SK-N-SH (cell line): ENCODE measurements at regions not wholly inside any gene's neighbourhood (a gene's known extent, or its start where the extent isn't known, plus 50 kb on each side); places are given as distances from the start of the nearest gene placed in this dataset.

Experiments
- CTCF ChIA-PET: fragments of 300-600, 350-600 bp; formaldehyde crosslinking; extraction: SDS; loops from one replicate; lab custom pipeline; 2021; lab: Yijun Ruan, JAX
- POLR2A ChIA-PET: fragments of 350-600 bp; sonication (Branson Sonifier 250); formaldehyde crosslinking; extraction: SDS; loops from one replicate; lab custom pipeline; 2020; ENCODE audit warnings: antibody characterized with exemption, inconsistent platforms; lab: Yijun Ruan, JAX
- DNase-seq: peaks from one replicate; pipeline ENCODE4 v3.0.0; 2012
- H2AFZ ChIP-seq: fragments of 200-600 bp; sonication (generic); 2 replicates; pipeline ENCODE4 v1.8.1; 2016; ENCODE audit warnings: antibody characterized with exemption, mild to moderate bottlenecking, low read depth
- H3F3A ChIP-seq: fragments of 200-600 bp; sonication (generic); replicated peaks from 2 replicates; pipeline ENCODE3; 2016; ENCODE audit warnings: antibody characterized with exemption, mild to moderate bottlenecking; ENCODE audit not compliant: insufficient read depth
- H3K27ac ChIP-seq, 2 experiments: fragments of 200-500 bp in 1 of 2; fragments of 200-600 bp in 1 of 2; sonication (Bioruptor generic) in 1 of 2; sonication (generic), shearing (Covaris generic) in 1 of 2; 2 replicates each; pipeline versions ENCODE4 v1.5.1 to v1.6.1; 2014 to 2016; ENCODE audit warnings: low read depth in 2 of 2, inconsistent platforms in 1 of 2, low read length in 1 of 2, mild to moderate bottlenecking in 1 of 2, mixed read lengths in 1 of 2
- H3K27me3 ChIP-seq: fragments of 200-600 bp; sonication (generic), shearing (Covaris generic); 2 replicates; pipeline ENCODE4 v1.6.1; 2016; ENCODE audit warnings: mixed run types; ENCODE audit not compliant: insufficient read depth
- H3K36me3 ChIP-seq, 2 experiments: fragments of 200-500 bp in 1 of 2; fragments of 200-600 bp in 1 of 2; sonication (Bioruptor generic) in 1 of 2; sonication (generic) in 1 of 2; replicated peaks in 1 of 2; 2 replicates each; pipeline versions ENCODE3 to v1.5.1; 2014 to 2016; ENCODE audit warnings: low read length in 1 of 2, mild to moderate bottlenecking in 1 of 2; ENCODE audit not compliant: insufficient read depth in 2 of 2, control insufficient read depth in 1 of 2
- H3K4me1 ChIP-seq, 2 experiments: fragments of 200-500 bp in 1 of 2; fragments of 200-600 bp in 1 of 2; sonication (Bioruptor generic) in 1 of 2; sonication (generic), shearing (Covaris generic) in 1 of 2; 2 replicates each; pipeline versions ENCODE4 v1.5.1 to v1.6.1; 2014 to 2016; ENCODE audit warnings: low read depth in 1 of 2, low read length in 1 of 2, mixed run types in 1 of 2; ENCODE audit not compliant: insufficient read depth in 2 of 2, control insufficient read depth in 1 of 2
- H3K4me2 ChIP-seq: fragments of 200-600 bp; sonication (generic), shearing (Covaris generic); 2 replicates; pipeline ENCODE4 v1.6.1; 2017; ENCODE audit warnings: mixed run types
- H3K4me3 ChIP-seq, 2 experiments: fragments of 200-500 bp in 1 of 2; fragments of 200-600 bp in 1 of 2; sonication (Bioruptor generic) in 1 of 2; sonication (generic), shearing (Covaris generic) in 1 of 2; 2 replicates each; pipeline versions ENCODE4 v1.5.1 to v1.8.1; 2014 to 2016; ENCODE audit warnings: low read depth in 2 of 2, inconsistent platforms in 1 of 2, low read length in 1 of 2, mild to moderate bottlenecking in 1 of 2, mixed read lengths in 1 of 2, moderate library complexity in 1 of 2
- H3K79me2 ChIP-seq: fragments of 200-600 bp; sonication (generic); 2 replicates; pipeline ENCODE4 v1.8.1; 2017; ENCODE audit warnings: mild to moderate bottlenecking; ENCODE audit not compliant: insufficient read depth
- H3K9ac ChIP-seq: fragments of 200-600 bp; sonication (generic); 2 replicates; pipeline ENCODE4 v1.6.1; 2017; ENCODE audit warnings: mixed run types
- H3K9me2 ChIP-seq: fragments of 200-600 bp; sonication (generic); 2 replicates; pipeline ENCODE4 v1.6.1; 2017; ENCODE audit warnings: mixed run types
- H3K9me3 ChIP-seq: fragments of 200-600 bp; sonication (generic); 2 replicates; pipeline ENCODE4 v1.6.1; 2017; ENCODE audit warnings: mixed run types, mild to moderate bottlenecking, moderate library complexity
- H4K20me1 ChIP-seq: fragments of 200-600 bp; sonication (generic); 2 replicates; pipeline ENCODE4 v1.6.1; 2017; ENCODE audit warnings: mild to moderate bottlenecking, mixed run types; ENCODE audit not compliant: insufficient read depth
- CTCF ChIP-seq: fragments of 200-600 bp; sonication (generic); IDR thresholded peaks from 2 replicates; pipeline ENCODE4 v1.6.1; 2017; ENCODE audit warnings: antibody characterized with exemption, mild to moderate bottlenecking, moderate library complexity
- ELF1 ChIP-seq: IDR thresholded peaks from 2 replicates; pipeline ENCODE4 v1.4.0; 2012
- EZH2phosphoT487 ChIP-seq: fragments of 200-600 bp; sonication (generic); IDR thresholded peaks from 2 replicates; pipeline ENCODE4 v1.6.1; 2017; ENCODE audit warnings: low read depth, mixed run types, mild to moderate bottlenecking, antibody characterized with exemption, moderate library complexity, borderline replicate concordance
- FOSL2 ChIP-seq: IDR thresholded peaks from 2 replicates; pipeline ENCODE4 v1.4.0; 2012; ENCODE audit warnings: low read depth, mild to moderate bottlenecking, moderate library complexity, borderline replicate concordance
- FOXJ3 ChIP-seq: sonication (generic); formaldehyde crosslinking; IDR thresholded peaks from 2 replicates; pipeline ENCODE4 v1.5.1; 2020; ENCODE audit warnings: mild to moderate bottlenecking, missing genetic modification reagents
- FOXM1 ChIP-seq: IDR thresholded peaks from 2 replicates; pipeline ENCODE4 v1.4.0; 2012; ENCODE audit warnings: low read depth, mild to moderate bottlenecking
- GABPA ChIP-seq: IDR thresholded peaks from 2 replicates; pipeline ENCODE4 v1.4.0; 2012; ENCODE audit warnings: low read depth, mild to moderate bottlenecking
- GATA2 ChIP-seq: sonication (generic); formaldehyde crosslinking; IDR thresholded peaks from 2 replicates; pipeline ENCODE4 v1.5.0; 2020; ENCODE audit warnings: mild to moderate bottlenecking, missing genetic modification reagents
- JUND ChIP-seq: IDR thresholded peaks from 2 replicates; pipeline ENCODE4 v1.4.0; 2012
- MAX ChIP-seq: IDR thresholded peaks from 2 replicates; pipeline ENCODE4 v1.4.0; 2012; ENCODE audit warnings: low read depth
- MEF2A ChIP-seq: IDR thresholded peaks from 2 replicates; pipeline ENCODE4 v1.4.0; 2012; ENCODE audit warnings: low read depth, borderline replicate concordance
- NRF1 ChIP-seq: IDR thresholded peaks from 2 replicates; pipeline ENCODE4 v1.6.1; 2012; ENCODE audit warnings: low read depth, mild to moderate bottlenecking, low read length
- PBX3 ChIP-seq: IDR thresholded peaks from 2 replicates; pipeline ENCODE4; 2012
- RAD21 ChIP-seq: IDR thresholded peaks from 2 replicates; pipeline ENCODE4 v1.6.1; 2012; ENCODE audit warnings: mild to moderate bottlenecking, low read length
- RCOR1 ChIP-seq: fragments of 150-350 bp; IDR thresholded peaks from 2 replicates; pipeline ENCODE4 v1.6.1; 2017; ENCODE audit warnings: antibody characterized with exemption, low read length
- REST ChIP-seq: IDR thresholded peaks from 2 replicates; pipeline ENCODE4 v1.6.1; 2012; ENCODE audit warnings: mild to moderate bottlenecking, low read depth, low read length, moderate library complexity
- RFX5 ChIP-seq: IDR thresholded peaks from 2 replicates; pipeline ENCODE4 v1.6.1; 2012; ENCODE audit warnings: mild to moderate bottlenecking, improper control_type of control experiment, low read length
- RXRA ChIP-seq: IDR thresholded peaks from 2 replicates; pipeline ENCODE4 v1.4.0; 2012; ENCODE audit warnings: low read depth, mild to moderate bottlenecking, borderline replicate concordance
- SMC3 ChIP-seq: IDR thresholded peaks from 2 replicates; pipeline ENCODE4 v1.6.1; 2012; ENCODE audit warnings: low read depth, low read length, improper control_type of control experiment
- TAF1 ChIP-seq: IDR thresholded peaks from 2 replicates; pipeline ENCODE4 v1.6.1; 2012; ENCODE audit warnings: low read depth, mild to moderate bottlenecking, low read length, moderate library complexity, borderline replicate concordance
- TCF12 ChIP-seq: IDR thresholded peaks from 2 replicates; pipeline ENCODE4 v1.4.0; 2012
- TEAD4 ChIP-seq: IDR thresholded peaks from 2 replicates; pipeline ENCODE4 v1.4.0; 2012; ENCODE audit warnings: mild to moderate bottlenecking, borderline replicate concordance; ENCODE audit not compliant: insufficient read depth
- USF1 ChIP-seq: IDR thresholded peaks from 2 replicates; pipeline ENCODE4 v1.4.0; 2012; ENCODE audit warnings: low read depth, borderline replicate concordance
- USF2 ChIP-seq: fragments of 150-350 bp; IDR thresholded peaks from 2 replicates; pipeline ENCODE4 v1.6.1; 2017; ENCODE audit warnings: antibody characterized with exemption, low read length, low read depth, borderline replicate concordance

GRCh38 chr18:68394705-68395104, 320.2 kb downstream of the TMX3 start (continued):
- TF ChIP-seq USF1 (no peak), ELF1 (no peak), RAD21 (no peak), SMC3 (no peak), PBX3 (no peak), TAF1 (no peak)

GRCh38 chr18:68391801-68392200, 323.1 kb downstream of the TMX3 start:
- no peaks in the 10 kb centered on the region for H3K36me3 ChIP-seq
- H3K9ac ChIP-seq, result no peak overlapping the region
- no peaks in the 10 kb centered on the region for H3K9me3 ChIP-seq
- H2AFZ ChIP-seq, result no peak overlapping the region
- no peaks in the 10 kb centered on the region for H3K27me3 ChIP-seq
- H3K9me2 ChIP-seq, result no peaks in the 10 kb centered on the region
- ChIA-PET CTCF (interaction anchor here (0.6 kb wide), 1 partner anchor 169 kb away, joined by 3 read pairs; no protein-coding TSS in a partner anchor), POLR2A (no interaction called here)
- H3K4me1 ChIP-seq, result no peaks in the 10 kb centered on the region
- no peaks in the 10 kb centered on the region for H4K20me1 ChIP-seq
- H3K27ac ChIP-seq, result no peak overlapping the region
- H3K79me2 ChIP-seq, result no peaks in the 10 kb centered on the region
- H3F3A ChIP-seq, result no peaks in the 10 kb centered on the region
- no peak overlapping the region for H3K4me2 ChIP-seq
- no peak overlapping the region for H3K4me3 ChIP-seq
- TF ChIP-seq SMC3 (no peak), GABPA (no peak), REST (no peak), FOSL2 (no peak), CTCF (no peak), NRF1 (no peak), RXRA (no peak), RFX5 (no peak), RAD21 (no peak), FOXJ3 (CRISPR knock-in tag) (no peak), TCF12 (no peak), USF2 (no peak), EZH2phosphoT487 (no peak), GATA2 (CRISPR knock-in tag) (no peak), TEAD4 (no peak), FOXM1 (no peak), JUND (no peak), RCOR1 (no peak), MAX (no peak), MEF2A (no peak)
- no peak for DNase-seq
